Hypothalamus (tissue), 51 donors: ENCODE measurements at regions not wholly inside any gene's neighbourhood (a gene's known extent, or its start where the extent isn't known, plus 50 kb on each side); places are given as distances from the start of the nearest gene placed in this dataset.
"Not testable (repeated sequence)": the region's sequence is repeated elsewhere in the genome, so short reads cannot be mapped to it uniquely, and the experiment has no call there.

Experiments used
- DNase-seq, 51 donors: peaks; one replicate each; lab custom pipeline; 2025; lab: John Stamatoyannopoulos, UW

DNA sequence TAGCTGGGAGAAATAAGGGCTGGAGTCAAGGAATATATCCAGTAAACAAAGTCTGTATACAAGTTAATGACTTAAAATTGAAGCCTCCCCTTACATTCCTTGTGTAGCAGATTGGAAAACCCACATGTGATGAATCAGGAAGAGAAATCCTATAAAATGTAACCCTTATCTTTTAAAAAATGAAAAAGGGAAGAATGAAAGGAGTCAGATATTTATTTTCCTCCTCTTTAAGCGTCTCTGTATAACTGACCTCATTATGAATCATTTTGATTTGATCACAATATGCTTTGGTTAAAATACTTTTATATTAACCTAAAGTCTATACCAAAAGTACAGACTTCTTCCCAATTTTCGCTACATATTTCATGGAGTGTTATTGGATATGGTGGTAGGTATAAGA lies 316.3 kb upstream of the STAC start:
- no peak for DNase-seq

DNA sequence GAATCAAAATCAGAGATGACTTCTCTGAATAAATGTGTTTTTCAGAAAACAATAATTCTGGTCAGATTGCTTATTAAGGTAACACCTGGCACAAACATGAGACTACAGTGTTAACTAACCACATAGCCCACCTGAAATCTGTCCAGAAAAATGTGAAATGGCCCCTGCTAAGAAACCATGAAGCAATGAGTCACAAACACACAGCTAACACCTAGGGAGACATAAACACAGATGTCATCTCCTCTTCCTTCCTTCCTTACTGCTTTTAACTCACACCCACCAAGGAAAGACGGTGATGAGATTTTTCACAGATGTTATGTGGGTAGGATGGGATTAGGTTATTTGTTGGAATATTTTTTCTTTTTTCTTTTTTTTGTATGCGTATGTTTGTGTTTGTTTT lies 315.0 kb upstream of the STAC start:
- no peak for DNase-seq

DNA sequence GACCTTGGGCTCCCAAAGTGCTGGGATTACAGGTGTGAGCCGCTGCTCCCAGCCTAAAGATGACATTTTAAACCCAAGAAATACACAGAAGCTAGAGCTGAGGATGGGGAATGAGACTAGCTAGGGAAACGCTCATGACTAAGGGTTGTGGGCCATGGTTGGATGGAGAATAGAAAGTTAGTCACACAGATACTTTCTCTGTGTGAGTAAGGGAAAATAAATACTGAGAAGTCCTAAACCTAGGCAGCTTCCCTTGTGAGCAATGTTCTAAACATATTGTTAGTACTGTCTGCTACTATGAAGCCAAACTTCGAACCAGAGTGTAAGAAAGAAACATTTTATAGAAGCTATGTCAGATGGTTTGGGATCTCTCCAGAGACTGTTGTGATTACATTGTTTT lies 304.8 kb upstream of the STAC start:
- no peak for DNase-seq

DNA sequence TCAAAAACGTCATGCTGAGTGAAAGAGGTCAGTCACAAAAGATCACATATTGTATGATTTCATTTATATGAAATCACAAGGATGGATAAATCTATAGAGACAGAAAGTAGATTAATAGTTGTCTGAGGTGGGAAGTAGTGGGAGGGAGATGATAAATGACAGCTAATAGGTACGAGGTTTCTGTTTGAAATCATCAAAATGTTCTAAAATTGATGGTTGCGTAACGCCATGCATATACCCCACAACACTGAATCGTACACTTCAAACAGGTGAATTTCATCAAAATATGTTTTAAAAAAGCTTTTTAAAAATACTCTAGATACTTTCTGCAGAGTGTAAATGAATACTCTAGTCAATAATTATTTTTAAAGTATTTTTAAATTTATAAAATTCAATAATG lies 303.0 kb upstream of the STAC start:
- DNase-seq = no peak

DNA sequence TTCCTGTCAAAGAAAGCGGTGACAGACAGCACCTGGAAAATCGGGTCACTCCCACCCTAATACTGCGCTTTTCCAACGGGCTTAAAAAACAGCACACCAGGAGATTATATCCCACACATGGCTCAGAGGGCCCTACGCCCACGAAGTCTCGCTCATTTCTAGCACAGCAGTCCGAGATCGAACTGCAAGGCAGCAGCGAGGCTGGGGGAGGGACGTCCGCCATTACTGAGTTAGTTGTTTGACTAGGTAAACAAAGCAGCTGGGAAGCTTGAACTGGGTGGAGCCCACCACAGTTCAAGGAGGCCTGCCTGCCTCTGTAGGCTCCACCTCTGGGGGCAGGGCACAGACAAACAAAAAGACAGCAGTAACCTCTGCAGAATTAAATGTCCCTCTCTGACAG lies 297.3 kb upstream of the STAC start:
- DNase-seq = not testable (repeated sequence)

DNA sequence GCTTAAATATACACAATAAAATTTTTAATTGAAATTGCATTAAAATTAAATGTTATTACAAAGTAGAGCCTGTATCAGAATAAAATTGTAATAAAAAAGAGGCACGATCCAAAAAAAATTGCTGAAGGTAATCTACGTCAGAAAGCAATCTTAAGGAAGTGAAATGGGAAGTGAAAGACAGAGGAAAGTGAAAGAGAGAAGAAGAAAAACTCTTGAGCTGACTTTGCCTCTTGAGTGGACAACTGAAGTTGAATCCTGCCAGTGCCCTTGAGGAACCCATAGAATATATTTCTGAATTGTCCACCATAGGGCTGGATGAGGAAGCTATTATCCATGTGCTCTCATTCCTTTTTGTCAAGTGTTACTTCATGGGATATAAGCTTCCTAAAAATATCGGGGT lies 285.1 kb upstream of the STAC start:
- DNase-seq = no peak

DNA sequence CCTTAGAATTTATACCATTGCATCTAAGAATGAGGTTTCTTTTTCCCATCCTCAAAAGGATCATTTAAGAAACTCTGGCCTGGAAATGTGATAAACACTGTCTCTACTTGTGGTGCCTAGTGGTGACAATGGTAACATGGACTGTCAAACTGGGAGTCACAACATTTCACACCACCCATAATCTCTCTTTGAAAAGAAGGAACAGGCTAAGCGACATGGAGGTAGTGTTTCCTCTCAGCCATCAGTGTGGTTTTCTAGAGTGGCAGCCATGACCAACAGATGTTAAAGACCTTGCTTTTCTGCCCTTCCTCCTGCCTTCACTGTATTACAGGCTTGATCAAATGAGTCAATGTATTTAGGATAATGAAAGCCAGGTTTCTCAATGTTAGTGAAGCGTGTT lies 283.1 kb upstream of the STAC start:
- DNase-seq = no peak

DNA sequence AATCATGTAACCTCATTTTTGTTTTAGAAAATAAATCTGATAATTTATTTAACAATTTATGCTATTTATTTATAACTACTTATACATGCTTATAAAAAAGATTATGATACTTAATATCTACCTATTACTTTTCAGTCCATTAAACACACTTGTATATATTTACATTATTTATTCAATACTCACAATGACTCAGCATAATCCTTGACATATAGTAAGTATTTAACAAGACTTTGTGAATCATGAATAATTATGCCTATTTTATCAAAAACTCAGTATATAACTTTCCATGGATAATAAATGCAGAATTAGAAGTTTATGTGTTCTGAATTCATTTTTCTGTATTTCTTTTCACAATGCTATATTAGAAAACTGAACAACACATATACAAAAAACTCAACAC lies 266.0 kb upstream of the STAC start:
- DNase-seq = no peak

DNA sequence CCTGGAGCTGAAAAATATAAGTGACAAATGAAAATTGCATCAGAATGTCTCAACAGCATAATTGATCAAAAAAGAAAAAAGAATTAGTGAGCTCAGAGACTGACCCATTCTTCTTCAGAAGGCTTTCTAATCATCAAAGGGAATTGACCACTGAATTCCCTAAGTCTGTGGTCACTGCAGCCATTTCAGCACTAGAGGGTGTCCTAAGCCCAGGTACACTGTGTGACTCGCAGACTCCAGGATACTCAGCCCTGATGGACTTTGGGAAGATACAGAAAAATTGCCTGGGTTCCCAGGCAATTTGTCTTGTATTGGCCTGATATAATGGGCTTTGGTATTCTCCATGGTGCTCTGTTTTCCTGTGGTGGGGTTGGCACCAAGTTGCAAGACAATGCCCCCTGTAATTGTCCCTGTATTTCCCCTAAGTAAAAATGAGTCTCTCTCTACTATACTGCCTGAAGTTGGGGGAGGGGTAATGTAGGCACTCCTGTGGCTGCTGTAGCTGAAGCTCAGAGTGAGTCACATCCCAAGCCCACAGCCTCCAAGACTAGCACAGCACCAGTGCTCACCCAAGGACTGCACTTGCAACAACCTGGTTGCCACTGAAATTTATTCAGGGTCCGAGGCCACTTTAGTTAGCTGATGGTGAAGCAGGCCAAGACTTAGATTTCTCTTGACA lies 256.0 kb upstream of the STAC start:
- DNase-seq = no peak

DNA sequence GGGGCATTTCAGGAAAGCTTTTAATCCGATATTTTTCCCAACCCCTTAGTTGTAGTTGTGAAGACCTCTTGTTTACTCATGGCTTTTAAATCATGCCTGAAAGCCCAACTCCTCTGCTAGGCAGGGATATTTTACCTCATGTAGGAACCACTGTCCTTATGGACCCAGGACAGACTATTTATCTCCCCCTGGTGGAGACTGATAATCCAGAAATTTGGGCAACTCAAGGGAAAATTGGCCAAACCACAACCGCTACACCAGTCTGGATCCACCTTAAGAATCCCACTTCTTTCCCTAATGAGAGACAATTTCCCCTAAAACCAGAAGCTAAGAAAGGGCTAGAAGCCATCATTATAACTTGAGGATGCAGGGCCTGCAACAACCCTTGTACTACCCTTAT lies 248.1 kb upstream of the STAC start:
- DNase-seq = no peak

DNA sequence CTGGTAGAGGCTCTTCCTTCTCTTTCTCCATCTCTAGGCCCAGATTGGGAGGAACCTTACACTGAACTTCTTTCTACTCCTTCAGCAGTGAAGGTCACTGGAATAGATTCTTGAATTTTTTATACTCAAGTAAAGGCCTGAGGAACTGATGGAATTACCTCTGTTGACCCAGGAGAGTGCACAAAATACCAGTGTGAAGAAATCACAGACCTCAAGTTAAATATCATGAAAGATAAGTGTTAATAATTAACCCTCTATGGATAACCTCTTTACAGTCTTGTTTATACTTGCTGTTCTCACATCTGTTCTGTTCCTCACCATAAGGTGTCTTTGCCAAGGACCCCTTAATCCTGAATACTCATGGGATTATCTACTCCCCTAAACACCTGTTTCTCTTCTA lies 244.4 kb upstream of the STAC start:
- no peak for DNase-seq

DNA sequence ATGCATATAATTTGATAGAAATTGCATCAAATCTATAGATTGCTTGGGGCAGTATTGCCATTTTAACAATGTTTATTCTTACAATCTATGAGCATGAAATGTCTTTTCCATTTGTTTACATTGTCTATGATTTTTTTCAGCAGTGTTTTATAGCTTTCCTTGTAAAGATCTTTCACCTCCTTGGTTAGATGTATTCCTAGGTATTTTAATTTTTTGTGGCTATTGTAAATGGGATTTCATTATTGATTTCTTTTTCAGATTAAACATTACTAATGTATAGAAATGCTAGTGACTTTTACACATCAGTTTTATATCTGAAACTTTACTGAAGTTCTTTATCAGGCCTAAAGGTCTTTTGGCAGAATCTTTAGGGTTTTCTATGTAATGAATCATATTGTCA lies 237.6 kb upstream of the STAC start:
- DNase-seq = no peak

DNA sequence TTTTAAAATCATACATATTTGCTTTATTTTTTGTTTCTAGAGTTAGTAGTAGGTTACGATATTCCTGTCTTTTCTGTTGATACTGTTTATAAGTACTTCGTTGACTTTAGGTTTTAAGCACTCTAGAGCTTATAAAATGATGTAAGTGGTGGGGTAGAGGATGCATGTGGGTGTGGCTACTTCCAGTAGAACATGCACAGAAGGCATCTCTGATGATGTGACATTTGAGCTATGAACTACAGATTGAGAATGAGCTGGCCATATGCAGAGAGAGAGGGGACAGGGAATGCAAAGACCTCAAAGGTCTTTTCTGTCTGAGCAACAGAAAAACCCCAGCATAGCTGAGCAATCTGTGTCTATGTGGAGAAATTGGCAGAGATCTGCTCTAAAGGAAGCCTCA lies 233.9 kb upstream of the STAC start:
- DNase-seq = no peak

DNA sequence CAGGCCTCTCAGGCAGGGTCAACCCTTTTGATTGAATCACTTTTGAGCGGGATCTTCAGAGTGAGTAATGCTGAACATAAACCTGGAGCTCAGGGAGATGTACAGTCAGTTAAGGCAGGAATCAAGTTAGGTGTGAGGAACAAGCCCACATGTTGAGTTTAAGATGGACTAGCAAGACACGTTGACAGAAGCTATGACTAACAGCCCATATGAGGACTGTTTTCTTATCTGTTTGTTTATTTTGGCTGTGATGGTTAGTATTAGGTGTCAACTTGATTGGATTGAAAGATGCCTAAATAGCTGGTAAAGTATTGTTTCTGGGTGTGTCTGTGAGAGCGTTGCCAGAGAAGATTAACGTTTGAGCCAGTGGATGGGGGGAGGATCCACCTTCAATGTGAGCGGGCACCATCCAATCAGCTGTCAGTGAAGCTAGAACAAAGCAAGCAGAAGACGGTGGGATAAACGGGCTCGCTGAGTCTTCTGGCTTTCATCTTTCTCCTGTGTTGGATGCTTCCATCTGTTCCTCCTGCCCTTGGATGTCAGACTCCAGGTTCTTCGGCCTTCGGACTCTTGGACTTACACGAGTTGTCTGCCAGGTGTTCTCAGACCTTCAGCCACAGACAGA lies 232.3 kb upstream of the STAC start:
- DNase-seq = no peak

DNA sequence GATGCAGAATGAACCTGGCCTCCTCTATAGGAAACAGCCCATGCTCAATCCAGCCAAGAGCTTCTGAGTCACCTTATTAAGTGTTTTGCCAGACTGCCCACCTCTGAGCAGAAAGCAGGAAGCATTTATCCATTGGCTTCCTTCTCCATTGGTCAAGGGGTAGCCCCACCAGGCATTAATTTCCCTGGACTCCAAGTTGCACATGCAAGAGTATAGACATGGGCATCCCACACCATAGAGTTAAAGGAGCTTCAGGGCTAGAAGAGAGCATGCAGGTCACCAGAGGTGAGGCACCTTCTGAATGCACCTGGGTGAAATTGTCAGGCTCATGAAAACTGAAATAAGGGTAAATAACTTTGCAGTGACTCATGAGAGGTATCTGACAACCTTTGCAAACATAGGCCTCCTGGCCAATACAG lies 230.8 kb upstream of the STAC start:
- DNase-seq = no peak

DNA sequence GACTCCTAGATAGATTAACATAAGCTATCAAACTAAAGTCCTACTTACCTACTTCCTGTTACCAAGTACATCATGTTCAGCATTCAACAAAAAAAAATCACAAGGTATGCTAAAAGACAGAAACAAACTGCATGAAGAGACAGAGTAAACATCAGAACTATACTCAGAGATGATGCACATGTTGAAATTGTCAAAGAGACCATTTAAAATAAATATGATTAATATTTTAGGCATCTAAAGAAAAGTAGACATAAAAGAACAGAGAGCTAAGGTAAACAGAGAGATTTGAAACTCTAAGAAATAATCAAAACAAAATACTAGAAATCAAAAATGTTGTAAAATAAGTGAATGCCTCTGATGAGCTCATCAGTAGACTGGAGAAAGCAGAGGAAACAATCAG lies 224.8 kb upstream of the STAC start:
- no peak for DNase-seq

DNA sequence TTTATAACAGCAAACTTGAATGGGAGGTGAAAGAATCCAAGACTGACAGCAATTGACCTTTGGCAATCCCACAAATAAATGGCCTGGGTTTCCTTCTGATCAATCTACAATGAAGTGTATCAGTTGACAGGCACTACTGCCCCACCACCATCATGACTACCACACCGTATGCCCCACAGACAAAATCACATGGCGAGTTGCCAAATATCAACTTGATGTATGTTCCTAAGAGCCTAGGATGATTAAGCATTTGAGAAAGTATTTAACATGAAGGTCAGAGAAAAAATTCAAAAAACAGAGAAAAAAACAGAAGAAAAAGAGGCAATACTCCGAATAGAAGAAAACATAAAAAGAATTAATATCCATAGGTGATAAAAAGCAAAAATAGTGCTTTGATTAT lies 215.9 kb upstream of the STAC start:
- DNase-seq = no peak

DNA sequence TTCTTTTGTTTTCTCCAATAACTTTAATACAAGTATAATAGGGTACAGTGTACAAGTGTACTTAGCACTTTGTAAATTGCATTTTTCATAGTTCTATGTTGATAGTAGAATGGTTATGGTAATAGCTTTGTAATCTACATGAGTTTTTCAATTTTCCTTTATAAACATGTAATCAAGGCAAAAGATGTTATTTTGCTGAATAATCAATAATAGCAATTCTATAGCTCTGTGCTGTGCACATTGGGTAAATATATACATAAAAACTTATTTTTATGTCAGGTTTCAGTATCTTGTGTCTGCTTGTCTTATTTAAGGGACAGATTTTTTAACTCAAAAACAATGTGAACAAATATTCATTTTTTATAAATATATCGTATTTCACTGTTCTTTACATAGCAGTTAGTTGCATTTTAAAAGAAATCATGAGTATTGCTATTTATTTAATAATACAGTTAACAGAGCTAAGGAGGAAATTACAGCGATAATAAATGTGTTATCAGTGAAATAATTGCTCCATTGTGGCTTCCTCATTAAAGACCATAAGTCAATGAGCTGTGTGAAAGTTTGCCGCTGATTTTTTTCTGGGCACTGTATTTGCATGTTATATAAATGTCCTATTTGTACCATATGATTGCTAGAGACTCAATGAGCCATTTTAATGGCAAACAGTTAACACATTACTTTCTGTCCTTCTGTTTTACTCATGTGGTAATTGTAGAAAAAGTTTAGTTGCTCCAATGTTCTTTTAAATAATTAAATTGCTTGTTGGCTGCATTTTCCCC lies 214.6 kb upstream of the STAC start:
- DNase-seq = no peak

DNA sequence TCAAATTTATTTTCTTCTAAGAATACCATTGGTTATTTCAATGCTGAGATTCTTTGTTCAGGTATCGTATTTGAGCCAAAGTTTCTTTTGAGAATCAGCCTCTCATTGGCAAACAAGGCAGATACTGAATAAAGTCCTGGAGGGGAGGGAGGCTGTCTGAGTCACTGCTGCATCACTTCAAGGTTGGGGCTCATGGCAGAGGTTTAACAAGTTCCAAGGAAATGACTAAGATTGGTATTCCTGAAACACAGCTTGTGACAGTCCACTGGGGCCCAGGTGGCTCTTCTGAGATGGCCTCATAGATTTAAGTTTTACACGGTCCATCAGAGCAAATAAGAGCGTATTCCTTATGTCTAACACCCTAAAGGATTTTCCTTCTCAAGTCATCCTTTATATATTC lies 213.8 kb upstream of the STAC start:
- DNase-seq = peak in 1 of 51 donors; percentile 6

DNA sequence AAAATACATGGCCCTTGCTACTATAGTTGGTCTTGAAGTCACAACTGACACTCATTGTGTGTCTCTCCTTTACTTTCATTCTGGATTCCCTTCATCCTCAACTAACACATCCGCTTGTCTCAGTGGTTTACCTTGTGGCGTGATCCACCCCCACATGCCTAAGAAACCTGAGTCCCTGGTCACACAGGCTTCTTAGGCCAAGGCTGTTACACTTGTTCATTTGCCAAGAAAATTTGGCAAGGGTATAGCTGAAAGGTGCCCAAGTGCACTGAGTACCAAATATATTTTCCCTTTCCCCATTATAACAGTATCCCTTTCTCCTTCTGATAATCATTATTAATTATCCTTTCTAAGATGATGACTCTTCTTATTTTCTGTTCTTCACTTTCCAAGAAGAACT lies 207.6 kb upstream of the STAC start:
- no peak for DNase-seq

DNA sequence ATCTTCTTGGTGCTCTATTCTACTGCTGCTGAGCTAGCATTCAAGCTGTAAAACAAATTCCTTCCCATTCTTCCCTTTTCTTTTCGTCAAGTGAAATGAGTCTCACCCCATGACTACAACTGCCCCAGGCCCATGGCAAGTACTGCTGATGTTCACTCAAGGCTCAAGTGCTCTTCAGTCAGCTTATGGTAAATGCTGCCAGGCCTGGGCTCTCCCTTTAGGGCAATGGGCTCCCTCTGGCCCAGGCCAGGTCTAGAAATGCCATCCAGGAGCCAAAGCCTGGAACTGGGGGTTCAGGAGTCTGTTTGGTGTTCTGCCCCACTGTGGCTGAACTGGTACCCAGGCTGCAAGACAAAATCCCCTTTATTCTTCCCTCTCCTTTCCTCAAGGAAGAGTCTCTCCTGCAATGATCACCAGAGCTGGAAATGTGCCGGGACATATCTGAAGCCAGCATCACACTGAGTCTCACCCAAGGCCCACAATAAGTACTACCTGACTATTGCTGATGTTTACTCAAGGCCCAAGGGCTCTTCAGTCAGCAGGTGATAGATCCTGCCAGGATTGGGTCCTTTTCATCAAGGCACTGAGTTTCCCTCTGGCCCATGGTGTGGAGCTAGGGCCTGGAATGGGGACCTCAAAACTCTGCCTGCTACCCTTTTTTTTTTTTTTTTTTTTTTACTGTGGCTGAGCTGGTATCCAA lies 205.0 kb upstream of the STAC start:
- DNase-seq = no peak
